HepG2 (cell line): ENCODE measurements at regions not wholly inside any gene's neighbourhood (a gene's known extent, or its start where the extent isn't known, plus 50 kb on each side); places are given as distances from the start of the nearest gene placed in this dataset.

Experiments used
- ATAC-seq: fragments of 200-7000 bp; cut with Tn5 transposase; 3 replicates; pipeline ENCODE4 v1.9.1; 2020; ENCODE audit warnings: mild to moderate bottlenecking, moderate library complexity
- BruUV-seq: library from RNA; stranded (reverse); fragments of 400-500 nt; replicated peaks from 2 replicates; lab custom pipeline; 2021; lab: Mats Ljungman, UMichigan
- CTCF ChIA-PET: fragments of 300-600 bp; formaldehyde crosslinking; extraction: SDS; loops from one replicate; lab custom pipeline; 2021; ENCODE audit warnings: low total read pairs, inconsistent platforms, low intra/inter-chr PET ratio; lab: Yijun Ruan, JAX
- POLR2A ChIA-PET: fragments of 350-600 bp; sonication (Branson Sonifier 250); formaldehyde crosslinking; loops from one replicate; lab custom pipeline; 2020; ENCODE audit warnings: antibody characterized with exemption, inconsistent platforms; lab: Yijun Ruan, JAX
- DNase-seq: peaks from one replicate; pipeline ENCODE4 v3.0.0-alpha.2; 2015; ENCODE audit warnings: low spot score
- FAIRE-seq: peaks from 3 replicates; lab custom pipeline; 2011; peaks lifted over from hg19 to GRCh38; lab: Jason Lieb, UNC
- H2AFZ ChIP-seq: one replicate; pipeline ENCODE4 v1.6.1; 2011; ENCODE audit warnings: low read length, inconsistent platforms
- H3K27ac ChIP-seq: fragments of 300-600 bp; 3 replicates; pipeline ENCODE4 v1.8.0; 2011; ENCODE audit warnings: mixed run types, mild to moderate bottlenecking, mixed read lengths, low read length, inconsistent platforms; ENCODE audit not compliant: insufficient read depth; ENCODE audit errors: extremely low read length
- H3K27me3 ChIP-seq, 2 experiments: fragments of 200-600 bp in 1 of 2; 2 replicates in 1 of 2; 3 replicates in 1 of 2; pipeline versions ENCODE4 v1.6.0 to v1.8.0; 2011; ENCODE audit warnings: low read length in 2 of 2, mild to moderate bottlenecking in 2 of 2, moderate library complexity in 2 of 2, inconsistent platforms in 1 of 2; ENCODE audit not compliant: insufficient read depth in 2 of 2, control insufficient read depth in 1 of 2
- H3K36me3 ChIP-seq, 2 experiments: fragments of 200-600 bp in 1 of 2; replicated peaks in 1 of 2; 2 replicates in 1 of 2; 3 replicates in 1 of 2; pipeline versions ENCODE4 v1.5.1 to v1.8.0; 2011; ENCODE audit warnings: low read length in 2 of 2, inconsistent platforms in 1 of 2; ENCODE audit not compliant: insufficient read depth in 2 of 2, control insufficient read depth in 1 of 2
- H3K4me1 ChIP-seq: 2 replicates; pipeline ENCODE4 v1.5.1; 2012; ENCODE audit warnings: low read length, inconsistent platforms; ENCODE audit not compliant: insufficient read depth
- H3K4me2 ChIP-seq: 2 replicates; pipeline ENCODE4 v1.6.0; 2011; ENCODE audit warnings: low read depth, low read length, inconsistent platforms
- H3K4me3 ChIP-seq, 3 experiments: fragments of 200-600 bp in 1 of 3; sonication (generic), shearing (Covaris generic) in 1 of 3; replicated peaks in 1 of 3; 2 replicates each; pipeline ENCODE4 v1.5.1; 2011 to 2016; ENCODE audit warnings: low read length in 3 of 3, inconsistent platforms in 2 of 3, low read depth in 2 of 3, mild to moderate bottlenecking in 2 of 3, control low read depth in 1 of 3, mixed read lengths in 1 of 3; ENCODE audit not compliant: insufficient read depth in 1 of 3
- H3K79me2 ChIP-seq: one replicate; pipeline ENCODE4 v1.6.1; 2011; ENCODE audit warnings: low read length, inconsistent platforms; ENCODE audit not compliant: insufficient read depth
- H3K9ac ChIP-seq: 2 replicates; pipeline ENCODE4 v1.6.0; 2011; ENCODE audit warnings: mild to moderate bottlenecking, low read depth, low read length, inconsistent platforms; ENCODE audit not compliant: insufficient read depth
- H3K9me3 ChIP-seq: 2 replicates; pipeline ENCODE4 v1.5.1; 2012; ENCODE audit warnings: mild to moderate bottlenecking, low read length
- H4K20me1 ChIP-seq: 2 replicates; pipeline ENCODE4 v1.6.0; 2011; ENCODE audit warnings: inconsistent platforms, mild to moderate bottlenecking, low read length, moderate library complexity; ENCODE audit not compliant: insufficient read depth
- BHLHE40 ChIP-seq: IDR thresholded peaks from 2 replicates; pipeline ENCODE4 v1.6.1; 2011; ENCODE audit warnings: low read length, improper control_type of control experiment
- CREB1 ChIP-seq, 2 experiments: fragments of 450-650 bp in 1 of 2; IDR thresholded peaks; 2 replicates each; pipeline ENCODE4 v1.6.1; 2016 to 2017; ENCODE audit warnings: control low read depth in 1 of 2, mild to moderate bottlenecking in 1 of 2, missing compliant biosample characterization in 1 of 2, missing genetic modification characterization in 1 of 2
- FOXK2 ChIP-seq: fragments of 450-650 bp; IDR thresholded peaks from 2 replicates; pipeline ENCODE4 v1.6.1; 2016
- HES4 ChIP-seq: sonication (generic); formaldehyde crosslinking; IDR thresholded peaks from 2 replicates; pipeline ENCODE4 v1.9.0; 2021; ENCODE audit warnings: mild to moderate bottlenecking, missing genetic modification reagents, borderline replicate concordance
- HHEX ChIP-seq: IDR thresholded peaks from 2 replicates; pipeline ENCODE4 v1.6.1; 2016; ENCODE audit warnings: control low read depth
- MIER3 ChIP-seq: IDR thresholded peaks from 2 replicates; pipeline ENCODE4 v1.6.1; 2016; ENCODE audit warnings: missing compliant biosample characterization, borderline replicate concordance
- NFRKB ChIP-seq: fragments of 450-650 bp; IDR thresholded peaks from 2 replicates; pipeline ENCODE4 v1.6.1; 2017
- ZNF44 ChIP-seq: sonication (generic); formaldehyde crosslinking; IDR thresholded peaks from 2 replicates; pipeline ENCODE4 v1.5.1; 2020; ENCODE audit warnings: mild to moderate bottlenecking, missing genetic modification reagents
- WGBS: methylation state at CpG from one replicate; pipeline ENCODE4 v1.1.6; 2017; ENCODE audit warnings: low lambda C conversion rate; 5-methylcytosine and 5-hydroxymethylcytosine counted together
- in situ Hi-C: cut with HindIII; loops from 2 replicates; pipeline ENCODE4 v1.10.0; 2017; ENCODE audit warnings: low pct_unique_long_range_greater_than_20kb; ENCODE audit not compliant: extremely low pct_ligation_motif_present
- intact Hi-C: fragments of 100-400 bp; cut with micrococcal nuclease; formaldehyde crosslinking; loops from one replicate; pipeline ENCODE4 v1.10.0; 2022; ENCODE audit not compliant: unreplicated experiment
- TF ChIP-seq, protein P1 (sequence below): IDR thresholded peaks from 2 replicates; pipeline ENCODE4 v1.6.1; 2016; ENCODE audit warnings: mild to moderate bottlenecking, missing biosample characterization, missing genetic modification reagents
- TF ChIP-seq, protein P2 (sequence below): sonication (generic); formaldehyde crosslinking; IDR thresholded peaks from 2 replicates; pipeline ENCODE4 v1.8.0; 2022; ENCODE audit warnings: missing genetic modification reagents, mild to moderate bottlenecking, moderate library complexity, borderline replicate concordance
- TF ChIP-seq, protein P3 (sequence below): IDR thresholded peaks from 2 replicates; pipeline ENCODE4 v1.6.1; 2016; ENCODE audit warnings: missing genetic modification reagents, missing compliant biosample characterization
- TF ChIP-seq, protein P4 (sequence below): sonication (generic); formaldehyde crosslinking; IDR thresholded peaks from 2 replicates; pipeline ENCODE4 v1.8.0; 2022; ENCODE audit warnings: mild to moderate bottlenecking, missing genetic modification reagents, moderate library complexity
- TF ChIP-seq, protein P5 (sequence below): sonication (generic); formaldehyde crosslinking; IDR thresholded peaks from 2 replicates; pipeline ENCODE4 v1.5.0; 2020; ENCODE audit warnings: missing genetic modification reagents
- TF ChIP-seq, protein P6 (sequence below): sonication (generic); formaldehyde crosslinking; IDR thresholded peaks from 2 replicates; pipeline ENCODE4 v1.5.0; 2020; ENCODE audit warnings: missing genetic modification reagents

DNA sequence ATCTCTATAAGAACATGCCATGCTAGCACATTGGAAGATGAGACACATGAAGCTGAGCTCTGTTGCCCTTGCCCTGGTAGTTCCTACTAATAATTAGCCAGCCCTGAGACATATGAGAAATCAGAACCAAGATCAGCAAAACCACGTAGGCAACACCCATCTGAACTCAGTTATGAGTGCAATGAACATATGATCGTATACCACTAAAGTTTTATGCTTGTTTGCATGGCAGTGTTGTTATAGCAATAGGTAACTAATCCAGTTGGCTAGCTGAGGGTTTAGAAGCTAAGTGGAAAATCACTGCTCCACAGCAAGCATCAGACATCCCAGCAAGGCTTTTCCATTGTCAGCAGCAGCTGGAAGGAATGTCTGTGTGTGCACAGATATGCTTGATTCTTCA is 180.7 kb downstream of the BTBD3 start (continued):
- TF ChIP-seq CREB1 (IDR thresholded peaks at IDR 0.05): no peak
- no peak for TF ChIP-seq CREB1 (CRISPR knock-in tag; IDR thresholded peaks at IDR 0.05)
- TF ChIP-seq FOXK2: no peak
- TF ChIP-seq HHEX: no peak
- TF ChIP-seq ZNF44 (CRISPR knock-in tag): no peak
- TF ChIP-seq NFRKB: no peak

DNA sequence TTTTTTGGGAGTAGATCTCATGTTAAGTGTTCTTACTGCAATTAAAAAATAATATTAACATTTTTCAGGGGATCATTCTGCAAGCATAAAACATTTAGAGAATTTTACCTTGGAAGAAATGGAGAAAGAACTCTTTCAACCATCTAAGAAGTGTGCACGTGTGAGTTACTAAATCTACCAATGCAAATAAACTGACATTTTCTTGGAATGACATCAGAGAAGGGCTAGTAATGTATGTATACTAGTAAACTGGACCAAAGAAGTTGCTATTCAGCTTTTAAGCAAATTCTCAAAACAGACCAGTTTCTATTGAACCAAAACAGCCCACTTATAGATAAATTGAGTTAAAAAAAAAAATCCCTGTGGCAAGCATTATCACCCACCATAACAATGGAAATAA is 191.2 kb downstream of the BTBD3 start:
- H4K20me1 ChIP-seq: no peaks in the 10 kb centered on the region
- 6% methylated on average over 1 of the region's 1 CpG for WGBS
- no peak for ATAC-seq

More for the DNA sequence above, 191.2 kb downstream of the BTBD3 start:
- Histone ChIP-seq H3K79me2 (no peaks in the 10 kb centered on the region), H3K4me1 (no peaks in the 10 kb centered on the region), H3K9ac (no peak overlapping the region), H2AFZ (no peak overlapping the region), H3K27ac (no peak overlapping the region), H3K4me3 (no peak overlapping the region), H3K9me3 (peaks cover 17% of the 10 kb centered on the region; the same call in 1 of the 2 replicates), H3K27me3 (no peaks in the 10 kb centered on the region), H3K4me2 (no peak overlapping the region), H3K36me3 (no peaks in the 10 kb centered on the region)
- no peak for FAIRE-seq
- DNase-seq: no peak
- TF ChIP-seq, protein P1, sequence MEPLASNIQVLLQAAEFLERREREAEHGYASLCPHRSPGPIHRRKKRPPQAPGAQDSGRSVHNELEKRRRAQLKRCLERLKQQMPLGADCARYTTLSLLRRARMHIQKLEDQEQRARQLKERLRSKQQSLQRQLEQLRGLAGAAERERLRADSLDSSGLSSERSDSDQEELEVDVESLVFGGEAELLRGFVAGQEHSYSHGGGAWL: no peak
- TF ChIP-seq, protein P2, sequence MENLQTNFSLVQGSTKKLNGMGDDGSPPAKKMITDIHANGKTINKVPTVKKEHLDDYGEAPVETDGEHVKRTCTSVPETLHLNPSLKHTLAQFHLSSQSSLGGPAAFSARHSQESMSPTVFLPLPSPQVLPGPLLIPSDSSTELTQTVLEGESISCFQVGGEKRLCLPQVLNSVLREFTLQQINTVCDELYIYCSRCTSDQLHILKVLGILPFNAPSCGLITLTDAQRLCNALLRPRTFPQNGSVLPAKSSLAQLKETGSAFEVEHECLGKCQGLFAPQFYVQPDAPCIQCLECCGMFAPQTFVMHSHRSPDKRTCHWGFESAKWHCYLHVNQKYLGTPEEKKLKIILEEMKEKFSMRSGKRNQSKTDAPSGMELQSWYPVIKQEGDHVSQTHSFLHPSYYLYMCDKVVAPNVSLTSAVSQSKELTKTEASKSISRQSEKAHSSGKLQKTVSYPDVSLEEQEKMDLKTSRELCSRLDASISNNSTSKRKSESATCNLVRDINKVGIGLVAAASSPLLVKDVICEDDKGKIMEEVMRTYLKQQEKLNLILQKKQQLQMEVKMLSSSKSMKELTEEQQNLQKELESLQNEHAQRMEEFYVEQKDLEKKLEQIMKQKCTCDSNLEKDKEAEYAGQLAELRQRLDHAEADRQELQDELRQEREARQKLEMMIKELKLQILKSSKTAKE (CRISPR knock-in tag): no peak
- TF ChIP-seq, protein P3, sequence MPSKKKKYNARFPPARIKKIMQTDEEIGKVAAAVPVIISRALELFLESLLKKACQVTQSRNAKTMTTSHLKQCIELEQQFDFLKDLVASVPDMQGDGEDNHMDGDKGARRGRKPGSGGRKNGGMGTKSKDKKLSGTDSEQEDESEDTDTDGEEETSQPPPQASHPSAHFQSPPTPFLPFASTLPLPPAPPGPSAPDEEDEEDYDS (CRISPR knock-in tag): no peak
- TF ChIP-seq, protein P4, sequence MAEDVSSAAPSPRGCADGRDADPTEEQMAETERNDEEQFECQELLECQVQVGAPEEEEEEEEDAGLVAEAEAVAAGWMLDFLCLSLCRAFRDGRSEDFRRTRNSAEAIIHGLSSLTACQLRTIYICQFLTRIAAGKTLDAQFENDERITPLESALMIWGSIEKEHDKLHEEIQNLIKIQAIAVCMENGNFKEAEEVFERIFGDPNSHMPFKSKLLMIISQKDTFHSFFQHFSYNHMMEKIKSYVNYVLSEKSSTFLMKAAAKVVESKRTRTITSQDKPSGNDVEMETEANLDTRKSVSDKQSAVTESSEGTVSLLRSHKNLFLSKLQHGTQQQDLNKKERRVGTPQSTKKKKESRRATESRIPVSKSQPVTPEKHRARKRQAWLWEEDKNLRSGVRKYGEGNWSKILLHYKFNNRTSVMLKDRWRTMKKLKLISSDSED (CRISPR knock-in tag): no peak
- TF ChIP-seq BHLHE40: no peak
- TF ChIP-seq, protein P5, sequence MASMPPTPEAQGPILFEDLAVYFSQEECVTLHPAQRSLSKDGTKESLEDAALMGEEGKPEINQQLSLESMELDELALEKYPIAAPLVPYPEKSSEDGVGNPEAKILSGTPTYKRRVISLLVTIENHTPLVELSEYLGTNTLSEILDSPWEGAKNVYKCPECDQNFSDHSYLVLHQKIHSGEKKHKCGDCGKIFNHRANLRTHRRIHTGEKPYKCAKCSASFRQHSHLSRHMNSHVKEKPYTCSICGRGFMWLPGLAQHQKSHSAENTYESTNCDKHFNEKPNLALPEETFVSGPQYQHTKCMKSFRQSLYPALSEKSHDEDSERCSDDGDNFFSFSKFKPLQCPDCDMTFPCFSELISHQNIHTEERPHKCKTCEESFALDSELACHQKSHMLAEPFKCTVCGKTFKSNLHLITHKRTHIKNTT (CRISPR knock-in tag): no peak
- no peak for TF ChIP-seq MIER3 (CRISPR knock-in tag)
- TF ChIP-seq, protein P6, sequence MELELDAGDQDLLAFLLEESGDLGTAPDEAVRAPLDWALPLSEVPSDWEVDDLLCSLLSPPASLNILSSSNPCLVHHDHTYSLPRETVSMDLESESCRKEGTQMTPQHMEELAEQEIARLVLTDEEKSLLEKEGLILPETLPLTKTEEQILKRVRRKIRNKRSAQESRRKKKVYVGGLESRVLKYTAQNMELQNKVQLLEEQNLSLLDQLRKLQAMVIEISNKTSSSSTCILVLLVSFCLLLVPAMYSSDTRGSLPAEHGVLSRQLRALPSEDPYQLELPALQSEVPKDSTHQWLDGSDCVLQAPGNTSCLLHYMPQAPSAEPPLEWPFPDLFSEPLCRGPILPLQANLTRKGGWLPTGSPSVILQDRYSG: no peak
- TF ChIP-seq HES4 (CRISPR knock-in tag): no peak
- in situ Hi-C loops (no loop called here), intact Hi-C loops (no loop called here)
- POLR2A ChIA-PET: no interaction called here
- CTCF ChIA-PET: no interaction called here
- BruUV-seq: no TSS peak
